ENCODE measurements at regions not wholly inside any gene's neighbourhood (a gene's known extent, or its start where the extent isn't known, plus 50 kb on each side); places are given as distances from the start of the nearest gene placed in this dataset.

- no peak for DNase-seq
- no peak overlapping the region for H3K27ac Mint-ChIP-seq
Observed at GRCh38 chr4:31230594-31230993, 510.4 kb downstream of the PCDH7 start.

GRCh38 chr4:31234494-31234893 is 514.3 kb downstream of the PCDH7 start:
- peaks cover 24% of the 10 kb centered on the region for H3K9me3 Mint-ChIP-seq
- TF ChIP-seq CTCF (IDR thresholded peaks at IDR 0.05), result no peak
- no peak overlapping the region for H3K4me3 Mint-ChIP-seq
- H3K27ac Mint-ChIP-seq, result no peak overlapping the region
- H3K4me1 Mint-ChIP-seq (ENCODE audit: low read depth), result no peaks in the 10 kb centered on the region
- no peaks in the 10 kb centered on the region for H3K36me3 Mint-ChIP-seq (ENCODE audit: low read depth)
- DNase-seq, result no peak
- H3K27me3 Mint-ChIP-seq (ENCODE audit: insufficient read depth), result no peaks in the 10 kb centered on the region

More at GRCh38 chr4:31230594-31230993, 510.4 kb downstream of the PCDH7 start:
- Mint-ChIP-seq H3K27me3 (ENCODE audit: insufficient read depth) (no peaks in the 10 kb centered on the region), H3K36me3 (ENCODE audit: low read depth) (no peaks in the 10 kb centered on the region), H3K9me3 (peaks cover 22% of the 10 kb centered on the region), H3K4me3 (no peak overlapping the region), H3K4me1 (ENCODE audit: low read depth) (no peaks in the 10 kb centered on the region)
- no peak for TF ChIP-seq CTCF (IDR thresholded peaks at IDR 0.05)

GRCh38 chr4:31234901-31235300 is 514.7 kb downstream of the PCDH7 start:
- DNase-seq, result no peak
- no peaks in the 10 kb centered on the region for H3K4me1 Mint-ChIP-seq (ENCODE audit: low read depth)
- no peak for TF ChIP-seq CTCF (IDR thresholded peaks at IDR 0.05)
- no peak overlapping the region for H3K4me3 Mint-ChIP-seq
- H3K9me3 Mint-ChIP-seq, result peaks cover 24% of the 10 kb centered on the region
- no peaks in the 10 kb centered on the region for H3K36me3 Mint-ChIP-seq (ENCODE audit: low read depth)
- no peak overlapping the region for H3K27ac Mint-ChIP-seq
- no peaks in the 10 kb centered on the region for H3K27me3 Mint-ChIP-seq (ENCODE audit: insufficient read depth)

GRCh38 chr4:31236020-31236638 is 516.0 kb downstream of the PCDH7 start:
- H3K27ac Mint-ChIP-seq, result no peak overlapping the region
- no peaks in the 10 kb centered on the region for H3K27me3 Mint-ChIP-seq (ENCODE audit: insufficient read depth)
- no peak for TF ChIP-seq CTCF (IDR thresholded peaks at IDR 0.05)
- H3K36me3 Mint-ChIP-seq (ENCODE audit: low read depth), result no peaks in the 10 kb centered on the region
- no peak overlapping the region for H3K4me3 Mint-ChIP-seq
- H3K9me3 Mint-ChIP-seq, result peaks cover 26% of the 10 kb centered on the region
- DNase-seq, result no peak
- H3K4me1 Mint-ChIP-seq (ENCODE audit: low read depth), result no peaks in the 10 kb centered on the region

- no peaks in the 10 kb centered on the region for H3K36me3 Mint-ChIP-seq (ENCODE audit: low read depth)
- no peak for DNase-seq
- H3K9me3 Mint-ChIP-seq, result peaks cover 32% of the 10 kb centered on the region
- H3K4me3 Mint-ChIP-seq, result no peak overlapping the region
- no peak for TF ChIP-seq CTCF (IDR thresholded peaks at IDR 0.05)
- no peaks in the 10 kb centered on the region for H3K4me1 Mint-ChIP-seq (ENCODE audit: low read depth)
- H3K27ac Mint-ChIP-seq, result no peak overlapping the region
- no peaks in the 10 kb centered on the region for H3K27me3 Mint-ChIP-seq (ENCODE audit: insufficient read depth)
Observed at GRCh38 chr4:31236639-31237173, 516.5 kb downstream of the PCDH7 start.

Measured in HFFc6 (cell line).